Fibroblast of lung (primary cell): ENCODE measurements at regions not wholly inside any gene's neighbourhood (a gene's known extent, or its start where the extent isn't known, plus 50 kb on each side); places are given as distances from the start of the nearest gene placed in this dataset.

Source experiments
- DNase-seq, 2 donors: peaks; one replicate each; pipeline versions ENCODE4 v3.0.0 to v3.0.0-alpha.2; 2010; ENCODE audit warnings: low read depth in 2 of 2
- H2AFZ ChIP-seq: 2 replicates; pipeline ENCODE4 v1.5.1; 2012; ENCODE audit warnings: low read length, control low read depth, inconsistent platforms
- H3K27ac ChIP-seq: 2 replicates; pipeline ENCODE4 v1.5.1; 2011; ENCODE audit warnings: low read length, control low read depth; ENCODE audit not compliant: insufficient read depth
- H3K27me3 ChIP-seq: 2 replicates; pipeline ENCODE4 v1.5.1; 2011; ENCODE audit warnings: mild to moderate bottlenecking, low read length; ENCODE audit not compliant: control insufficient read depth, insufficient read depth
- H3K36me3 ChIP-seq: 2 replicates; pipeline ENCODE4 v1.5.1; 2011; ENCODE audit warnings: low read length; ENCODE audit not compliant: control insufficient read depth, insufficient read depth
- H3K4me1 ChIP-seq: 2 replicates; pipeline ENCODE4 v1.5.1; 2011; ENCODE audit warnings: low read length; ENCODE audit not compliant: control insufficient read depth, insufficient read depth; ENCODE audit errors: extremely low read depth
- H3K4me2 ChIP-seq: 2 replicates; pipeline ENCODE4 v1.5.1; 2011; ENCODE audit warnings: low read length, control low read depth; ENCODE audit not compliant: insufficient read depth; ENCODE audit errors: extremely low read depth
- H3K4me3 ChIP-seq, 4 experiments: fragments of 200-600 bp in 1 of 4; sonication (generic) in 1 of 4; replicated peaks in 1 of 4; 2 replicates each; pipeline ENCODE4 v1.5.1; 2011 to 2016; ENCODE audit warnings: low read length in 4 of 4, low read depth in 3 of 4, mild to moderate bottlenecking in 3 of 4, control low read depth in 2 of 4, inconsistent platforms in 1 of 4, mixed read lengths in 1 of 4; ENCODE audit not compliant: insufficient read depth in 1 of 4; ENCODE audit errors: control extremely low read depth in 1 of 4
- H3K79me2 ChIP-seq: 2 replicates; pipeline ENCODE4 v1.5.1; 2012; ENCODE audit warnings: mild to moderate bottlenecking, low read length, inconsistent platforms; ENCODE audit not compliant: control insufficient read depth, insufficient read depth
- H3K9ac ChIP-seq: 2 replicates; pipeline ENCODE4 v1.5.1; 2011; ENCODE audit warnings: mild to moderate bottlenecking, low read length, control low read depth; ENCODE audit not compliant: insufficient read depth
- H3K9me3 ChIP-seq: 2 replicates; pipeline ENCODE4 v1.5.1; 2012; ENCODE audit warnings: low read depth, low read length; ENCODE audit not compliant: control insufficient read depth, insufficient read depth
- H4K20me1 ChIP-seq: 2 replicates; pipeline ENCODE4 v1.5.1; 2011; ENCODE audit warnings: low read length; ENCODE audit not compliant: control insufficient read depth, insufficient read depth; ENCODE audit errors: extremely low read depth
- EZH2 ChIP-seq: IDR thresholded peaks from 2 replicates; pipeline ENCODE4 v1.5.1; 2012; ENCODE audit warnings: low read length, control low read depth, mild to moderate bottlenecking; ENCODE audit errors: missing control alignments
- TF ChIP-seq, protein P1 (sequence below), 2 donors: IDR thresholded peaks in 1 of 2; conservative IDR thresholded peaks in 1 of 2; 1 replicate in 1 of 2; 2 replicates in 1 of 2; pipeline ENCODE4 v1.5.1; 2011 to 2012; ENCODE audit warnings: low read length in 2 of 2, control low read depth in 1 of 2, inconsistent platforms in 1 of 2, low read depth in 1 of 2, mild to moderate bottlenecking in 1 of 2

- Histone ChIP-seq H3K9me3 (no peaks in the 10 kb centered on the region), H3K27ac (no peak overlapping the region), H2AFZ (no peak overlapping the region), H3K36me3 (no peaks in the 10 kb centered on the region), H3K79me2 (no peaks in the 10 kb centered on the region), H3K4me3 (no peak overlapping the region), H3K4me2 (no peak overlapping the region), H4K20me1 (no peaks in the 10 kb centered on the region), H3K27me3 (no peaks in the 10 kb centered on the region), H3K9ac (no peak overlapping the region), H3K4me1 (no peaks in the 10 kb centered on the region)
- DNase-seq, result peak in 1 of 2 donors; percentile 17
- TF ChIP-seq EZH2, result no peak
- TF ChIP-seq, protein P1, sequence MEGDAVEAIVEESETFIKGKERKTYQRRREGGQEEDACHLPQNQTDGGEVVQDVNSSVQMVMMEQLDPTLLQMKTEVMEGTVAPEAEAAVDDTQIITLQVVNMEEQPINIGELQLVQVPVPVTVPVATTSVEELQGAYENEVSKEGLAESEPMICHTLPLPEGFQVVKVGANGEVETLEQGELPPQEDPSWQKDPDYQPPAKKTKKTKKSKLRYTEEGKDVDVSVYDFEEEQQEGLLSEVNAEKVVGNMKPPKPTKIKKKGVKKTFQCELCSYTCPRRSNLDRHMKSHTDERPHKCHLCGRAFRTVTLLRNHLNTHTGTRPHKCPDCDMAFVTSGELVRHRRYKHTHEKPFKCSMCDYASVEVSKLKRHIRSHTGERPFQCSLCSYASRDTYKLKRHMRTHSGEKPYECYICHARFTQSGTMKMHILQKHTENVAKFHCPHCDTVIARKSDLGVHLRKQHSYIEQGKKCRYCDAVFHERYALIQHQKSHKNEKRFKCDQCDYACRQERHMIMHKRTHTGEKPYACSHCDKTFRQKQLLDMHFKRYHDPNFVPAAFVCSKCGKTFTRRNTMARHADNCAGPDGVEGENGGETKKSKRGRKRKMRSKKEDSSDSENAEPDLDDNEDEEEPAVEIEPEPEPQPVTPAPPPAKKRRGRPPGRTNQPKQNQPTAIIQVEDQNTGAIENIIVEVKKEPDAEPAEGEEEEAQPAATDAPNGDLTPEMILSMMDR (conservative IDR thresholded peaks at IDR 0.05 in 1 of 2, IDR thresholded peaks at IDR 0.05 in 1 of 2; ENCODE audit: low read depth in 1 of 2, low read length in 2 of 2), result no peak
These were observed 51.4 kb upstream of the NECTIN1 start for GRCh38 chr11:119780222-119780953.

DNA sequence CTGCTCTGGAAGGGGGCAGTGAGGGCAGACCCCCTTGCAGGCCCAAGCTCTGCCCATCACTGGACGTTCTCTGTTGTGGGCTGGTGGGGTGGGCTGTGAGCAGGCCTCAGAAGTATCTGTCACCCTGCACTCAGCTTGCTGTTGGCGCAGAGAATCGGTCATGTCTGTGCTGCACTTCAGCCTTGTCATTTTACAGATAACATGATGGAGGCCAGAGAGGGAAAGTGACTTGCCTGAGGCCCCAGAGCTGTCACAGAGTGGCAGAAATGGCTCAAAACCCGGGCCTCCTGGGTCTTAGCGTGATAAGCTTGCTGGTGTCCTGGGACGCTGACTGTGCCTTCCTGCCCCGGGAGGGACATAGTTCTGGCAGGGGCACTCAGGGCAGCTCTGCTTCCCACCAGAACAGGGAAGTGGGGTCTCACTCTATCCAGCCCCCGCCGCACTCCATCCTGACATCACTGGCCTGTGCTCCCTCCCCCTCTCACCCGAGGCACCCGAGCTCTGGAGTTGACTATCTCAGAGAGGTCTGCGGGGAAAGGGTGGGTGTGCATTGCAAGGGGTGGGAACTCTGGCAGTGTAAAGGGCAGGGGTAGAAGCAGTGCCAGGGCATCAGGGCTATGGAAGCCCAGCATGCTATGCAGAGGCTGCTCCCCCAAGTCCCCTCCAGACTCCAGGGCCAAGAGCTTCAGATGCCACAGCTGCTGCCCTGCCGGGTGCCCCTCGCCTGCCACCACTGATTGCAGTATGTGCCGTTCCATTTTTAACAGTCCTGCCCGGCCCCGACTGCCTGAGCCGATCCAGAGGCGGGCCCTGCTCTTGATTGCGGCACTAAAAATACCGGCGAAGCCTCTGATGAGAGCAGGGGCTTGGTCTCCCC is 50.4 kb upstream of the NECTIN1 start:
- Histone ChIP-seq H3K4me1 (no peaks in the 10 kb centered on the region), H3K27me3 (no peaks in the 10 kb centered on the region), H3K4me3 (no peak overlapping the region), H3K36me3 (no peaks in the 10 kb centered on the region), H3K9me3 (no peaks in the 10 kb centered on the region), H3K9ac (no peak overlapping the region), H2AFZ (no peak overlapping the region), H3K79me2 (no peaks in the 10 kb centered on the region), H3K27ac (no peak overlapping the region), H3K4me2 (no peak overlapping the region), H4K20me1 (no peaks in the 10 kb centered on the region)
- no peak for DNase-seq
- TF ChIP-seq, protein P1 (conservative IDR thresholded peaks at IDR 0.05 in 1 of 2, IDR thresholded peaks at IDR 0.05 in 1 of 2; ENCODE audit: low read depth in 1 of 2, low read length in 2 of 2), result no peak
- TF ChIP-seq EZH2, result no peak
